ENCODE measurements at regions not wholly inside any gene's neighbourhood (a gene's known extent, or its start where the extent isn't known, plus 50 kb on each side); places are given as distances from the start of the nearest gene placed in this dataset.

- DNase-seq (ENCODE audit: low read depth in 4 of 4, low spot score in 1 of 4), result no peak
Observed at GRCh38 chr14:96979611-96980074, 182.5 kb downstream of the VRK1 start.

GRCh38 chr14:96980835-96981234, 183.7 kb downstream of the VRK1 start:
- no peak for DNase-seq (ENCODE audit: low read depth in 4 of 4, low spot score in 1 of 4)

- DNase-seq (ENCODE audit: low read depth in 4 of 4, low spot score in 1 of 4), result no peak
Observed at GRCh38 chr14:96986256-96987085, 189.3 kb downstream of the VRK1 start.

DNA sequence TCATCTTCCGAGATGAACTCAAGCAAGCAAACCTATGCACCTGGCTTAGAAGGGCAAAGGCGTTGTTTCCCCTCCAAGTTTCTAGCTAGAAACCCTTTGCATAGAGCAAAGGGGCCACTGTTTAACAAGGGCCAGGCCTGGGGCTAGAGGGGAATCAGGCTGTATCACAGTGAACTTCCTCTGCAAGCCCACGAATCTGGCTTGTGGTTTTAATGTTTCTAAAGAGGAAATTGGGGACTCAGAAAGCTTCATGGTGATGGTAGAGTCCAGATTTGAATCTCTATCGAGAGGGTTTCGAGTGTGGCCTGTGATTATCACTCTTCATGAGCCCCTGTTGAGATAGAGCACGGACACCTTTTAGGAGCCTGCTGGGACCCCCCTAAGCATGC, 189.9 kb downstream of the VRK1 start:
- DNase-seq (ENCODE audit: low read depth in 4 of 4, low spot score in 1 of 4), result no peak

- DNase-seq (ENCODE audit: low read depth in 4 of 4, low spot score in 1 of 4), result no peak
Observed at GRCh38 chr14:96987771-96988170, 190.6 kb downstream of the VRK1 start.

DNA sequence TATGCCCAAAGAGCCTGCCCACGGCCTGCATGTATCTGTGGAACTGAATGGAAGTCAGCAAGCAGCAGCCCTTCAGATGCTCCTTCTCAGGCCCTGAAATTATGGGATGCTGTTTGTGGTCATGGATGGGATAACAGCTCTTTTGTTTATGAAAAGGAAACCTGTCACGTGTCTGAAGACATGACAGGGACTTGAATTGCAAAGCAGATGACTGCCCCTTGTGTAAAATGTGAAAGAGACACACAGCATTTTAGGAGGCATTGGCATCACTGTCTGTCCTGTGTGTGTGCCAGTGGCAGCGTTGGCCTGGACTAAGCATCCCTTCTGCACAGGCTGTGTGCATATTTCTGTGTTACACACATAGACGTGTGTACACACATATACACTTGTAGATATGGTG, 192.1 kb downstream of the VRK1 start:
- DNase-seq (ENCODE audit: low read depth in 4 of 4, low spot score in 1 of 4), result no peak

DNA sequence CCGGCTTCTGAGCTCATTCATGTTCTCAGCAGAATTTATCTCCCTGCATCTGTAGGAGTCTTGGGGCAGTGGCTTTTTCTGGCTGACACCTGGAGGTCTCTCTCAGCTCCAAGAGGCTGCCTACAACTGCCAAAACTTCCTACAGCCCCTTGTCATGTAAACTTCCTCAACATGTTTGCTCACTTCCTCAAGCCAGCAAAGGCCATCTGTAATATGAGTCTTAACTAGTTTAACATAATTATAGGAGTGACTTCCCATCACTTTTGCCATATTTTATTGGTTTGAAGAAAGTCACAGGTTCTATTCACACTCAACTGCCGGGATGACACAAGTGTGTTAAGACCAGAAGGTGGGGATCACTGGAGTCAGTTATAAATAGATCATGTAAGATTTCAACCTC, 194.0 kb downstream of the VRK1 start:
- no peak for DNase-seq (ENCODE audit: low read depth in 4 of 4, low spot score in 1 of 4)

GRCh38 chr14:96994999-96995398, 197.8 kb downstream of the VRK1 start:
- DNase-seq (ENCODE audit: low read depth in 4 of 4, low spot score in 1 of 4), result no peak

- DNase-seq (ENCODE audit: low read depth in 4 of 4, low spot score in 1 of 4), result no peak
Observed at GRCh38 chr14:96997269-96997668, 200.1 kb downstream of the VRK1 start.

- DNase-seq (ENCODE audit: low read depth in 4 of 4, low spot score in 1 of 4), result no peak
Observed at GRCh38 chr14:96997996-96998395, 200.8 kb downstream of the VRK1 start.

- no peak for DNase-seq (ENCODE audit: low read depth in 4 of 4, low spot score in 1 of 4)
Observed at GRCh38 chr14:96999654-97000155, 202.5 kb downstream of the VRK1 start.

- DNase-seq (ENCODE audit: low read depth in 4 of 4, low spot score in 1 of 4), result no peak
Observed at GRCh38 chr14:97002454-97002853, 205.3 kb downstream of the VRK1 start.

DNA sequence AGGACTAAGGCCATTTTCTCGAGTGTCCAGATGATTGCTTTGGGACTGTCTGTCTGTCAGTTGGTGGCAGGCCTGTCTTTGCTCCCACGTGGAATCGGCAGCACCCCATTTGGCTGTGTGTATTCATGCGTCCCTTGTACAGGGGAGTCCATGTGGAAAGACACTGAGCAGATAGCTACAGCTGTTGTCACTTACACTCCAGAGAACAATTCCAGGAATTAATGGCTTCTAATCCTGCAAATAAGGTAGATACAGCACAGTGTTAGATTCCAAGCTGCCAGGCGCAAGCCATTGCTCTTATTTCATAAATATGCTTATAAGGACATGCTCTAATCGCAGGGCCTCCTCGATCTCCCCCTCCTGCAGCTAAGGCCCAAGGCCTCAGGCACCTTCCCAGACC, 208.8 kb downstream of the VRK1 start:
- DNase-seq (ENCODE audit: low read depth in 4 of 4, low spot score in 1 of 4), result no peak

- no peak for DNase-seq (ENCODE audit: low read depth in 4 of 4, low spot score in 1 of 4)
Observed at GRCh38 chr14:97010491-97011160, 213.4 kb downstream of the VRK1 start.

- no peak for DNase-seq (ENCODE audit: low read depth in 4 of 4, low spot score in 1 of 4)
Observed at GRCh38 chr14:97013878-97014277, 216.7 kb downstream of the VRK1 start.

DNA sequence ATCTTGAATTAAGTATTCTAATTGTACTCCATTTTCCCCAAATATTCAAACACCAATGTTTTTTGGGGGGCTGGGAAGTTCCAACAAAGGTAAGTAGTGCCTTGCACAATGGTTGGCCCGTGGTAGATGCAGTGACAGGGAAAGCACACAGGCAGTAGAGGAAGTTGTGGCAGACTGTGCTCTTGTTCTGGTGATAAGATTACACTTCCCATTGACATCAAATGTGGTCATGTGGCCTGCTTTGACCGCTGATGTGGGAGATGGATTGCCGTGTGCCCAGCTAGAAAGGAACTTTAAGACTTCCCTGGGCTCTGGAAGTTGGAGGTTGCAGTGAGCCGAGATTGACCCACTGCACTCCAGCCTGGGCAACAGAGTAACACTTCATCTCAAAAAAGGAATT, 223.8 kb downstream of the VRK1 start:
- no peak for DNase-seq (ENCODE audit: low read depth in 4 of 4, low spot score in 1 of 4)

- no peak for DNase-seq (ENCODE audit: low read depth in 4 of 4, low spot score in 1 of 4)
Observed at GRCh38 chr14:97021571-97022168, 224.5 kb downstream of the VRK1 start.

DNA sequence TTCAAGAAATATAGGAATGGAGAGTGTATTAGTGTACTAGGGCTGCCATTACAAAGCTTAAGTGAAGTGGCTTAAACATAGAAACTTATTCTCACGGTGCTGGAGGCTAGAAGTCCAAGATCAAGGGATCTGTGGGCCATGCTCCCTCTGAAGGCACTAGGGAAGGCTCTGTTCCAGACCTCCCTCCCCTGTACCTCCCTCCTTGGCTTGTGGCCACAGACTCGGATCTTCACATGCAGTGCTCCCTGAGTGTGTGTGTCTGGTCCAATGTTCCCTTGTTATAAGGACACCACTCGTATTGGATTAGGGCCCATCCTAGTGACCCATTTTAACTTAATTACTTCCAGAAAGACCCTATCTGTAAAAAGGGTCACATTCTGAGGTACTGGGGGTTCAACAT, 225.6 kb downstream of the VRK1 start:
- DNase-seq (ENCODE audit: low read depth in 4 of 4, low spot score in 1 of 4), result no peak

DNA sequence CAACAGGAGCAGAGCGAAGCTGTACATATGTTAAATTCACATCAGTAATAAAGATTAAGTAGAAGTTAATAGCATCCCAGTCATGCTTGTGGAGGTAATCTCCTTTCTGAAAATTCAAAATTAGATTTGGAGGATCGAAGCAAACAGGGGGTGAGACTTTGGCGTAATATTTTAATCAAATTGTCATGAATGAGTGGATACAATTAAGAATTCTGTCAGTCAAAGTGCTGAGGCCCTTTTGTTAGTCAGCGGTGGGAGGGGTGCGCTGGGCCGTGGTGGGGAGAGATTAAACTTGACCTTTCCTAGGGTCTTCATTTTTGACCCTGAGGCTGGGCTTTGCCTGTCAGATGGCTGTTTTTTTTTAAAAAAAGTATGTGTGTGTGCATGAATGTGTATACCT, 226.7 kb downstream of the VRK1 start:
- no peak for DNase-seq (ENCODE audit: low read depth in 4 of 4, low spot score in 1 of 4)

GRCh38 chr14:97024300-97024699, 227.1 kb downstream of the VRK1 start:
- no peak for DNase-seq (ENCODE audit: low read depth in 4 of 4, low spot score in 1 of 4)

DNA sequence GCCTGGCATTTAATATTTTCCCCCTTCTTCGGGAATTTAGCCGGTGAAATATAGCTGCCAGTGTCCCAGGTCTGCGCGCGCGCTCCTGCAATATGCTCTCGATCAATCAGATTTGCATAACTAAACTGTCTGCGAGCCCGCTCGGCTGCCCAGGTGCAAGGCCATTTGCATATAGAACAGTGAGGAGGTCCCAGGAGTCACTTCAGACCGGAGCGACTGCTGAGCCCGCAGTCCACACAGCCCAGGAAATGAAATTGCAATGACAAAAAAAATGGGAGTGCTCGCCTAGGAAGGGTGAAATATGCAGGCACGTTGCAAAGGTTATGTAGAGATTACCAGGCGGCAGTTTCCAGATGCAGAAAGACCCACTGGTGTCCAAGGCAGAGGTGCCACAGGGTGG, 228.5 kb downstream of the VRK1 start:
- no peak for DNase-seq (ENCODE audit: low read depth in 4 of 4, low spot score in 1 of 4)
